ENCODE measurements at regions not wholly inside any gene's neighbourhood (a gene's known extent, or its start where the extent isn't known, plus 50 kb on each side); places are given as distances from the start of the nearest gene placed in this dataset.

DNA sequence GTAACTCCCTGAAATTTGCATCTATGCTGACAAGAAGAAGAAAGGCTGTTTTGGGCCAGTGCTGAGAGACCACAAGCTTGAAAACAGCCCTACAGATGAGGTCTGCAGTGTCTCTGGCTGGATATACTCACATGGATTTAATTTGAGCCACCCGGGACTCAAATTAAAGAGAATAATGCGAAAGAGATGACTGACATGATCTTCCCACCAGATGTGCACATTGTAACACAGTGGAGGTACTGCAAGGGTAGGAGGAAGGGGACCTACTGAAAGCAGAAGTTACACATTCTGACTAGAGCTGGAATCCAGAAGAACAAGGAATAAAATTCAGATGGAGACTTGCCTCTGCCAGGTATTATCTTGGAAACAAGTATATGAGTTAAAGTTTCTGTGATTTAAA, 728.3 kb upstream of the SGO1 start:
- no peaks in the 10 kb centered on the region for H3K9me2 ChIP-seq (ENCODE audit: insufficient read depth)
- POLR2A ChIA-PET = no interaction called here

DNA sequence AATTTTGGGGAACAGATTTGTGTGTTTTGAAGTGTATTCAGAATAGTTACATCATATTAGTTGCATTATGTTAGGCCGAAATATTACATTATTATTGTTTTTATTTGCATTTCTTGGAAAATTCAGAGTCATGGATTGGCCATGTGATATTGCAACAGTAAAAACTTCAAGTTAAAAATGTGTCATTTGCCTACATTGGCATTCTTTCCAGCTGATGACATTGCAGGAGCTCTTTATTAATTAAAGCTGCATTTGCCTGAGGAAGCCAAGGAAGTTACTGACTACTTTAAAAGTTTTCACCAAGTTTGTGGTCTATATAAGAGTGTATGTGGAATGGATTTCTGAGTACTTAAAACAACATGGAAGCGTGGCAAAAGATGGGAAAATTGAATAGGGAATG, 726.4 kb upstream of the SGO1 start:
- Histone ChIP-seq H3K9ac (ENCODE audit: low read length) (no peak overlapping the region), H3K79me2 (ENCODE audit: insufficient read depth, low read length) (no peaks in the 10 kb centered on the region), H2AFZ (ENCODE audit: low read depth, low read length, poor library complexity, severe bottlenecking) (no peak overlapping the region), H3K27me3 (ENCODE audit: insufficient read depth, low read length) (no peaks in the 10 kb centered on the region), H3K9me2 (ENCODE audit: insufficient read depth) (no peaks in the 10 kb centered on the region), H3K27ac (ENCODE audit: low read depth, low read length) (no peak overlapping the region), H3K9me3 (ENCODE audit: control insufficient read depth in 1 of 2, insufficient read depth in 1 of 2, low read depth in 1 of 2, low read length in 2 of 2) (peaks cover 15 to 23% of the 10 kb centered on the region in 2 experiments; a peak in 2 of 4 replicates), H3K36me3 (ENCODE audit: control insufficient read depth in 1 of 2, insufficient read depth in 2 of 2, low read length in 2 of 2) (no peaks in the 10 kb centered on the region), H3K4me1 (ENCODE audit: control insufficient read depth in 1 of 2, insufficient read depth in 2 of 2, low read length in 2 of 2) (no peaks in the 10 kb centered on the region), H3K4me3 (replicated peaks in 1 of 2; ENCODE audit: low read depth in 1 of 2, low read length in 2 of 2) (no peak overlapping the region), H3K4me2 (ENCODE audit: low read length) (no peak overlapping the region), H4K20me1 (ENCODE audit: insufficient read depth) (no peaks in the 10 kb centered on the region)
- ATAC-seq = no peak
- no TSS peak for BruUV-seq (replicated peaks)
- POLR2A ChIA-PET = no interaction called here
- CTCF ChIA-PET = no interaction called here
- DNase-seq (ENCODE audit: low read depth, low spot score) = no peak
- RAD21 ChIA-PET (ENCODE audit: low non-redundant PET in 1 of 2, low total read pairs in 2 of 2, uncharacterized antibody in 2 of 2, unreplicated experiment in 2 of 2) = no interaction called here
- intact Hi-C loops (cut with micrococcal nuclease) = no loop called here
- TF ChIP-seq CBX3 (IDR thresholded peaks at IDR 0.05; ENCODE audit: low read depth) = no peak
- TF ChIP-seq REST (IDR thresholded peaks at IDR 0.05; ENCODE audit: low read depth) = no peak
- TF ChIP-seq SP1 (IDR thresholded peaks at IDR 0.05; ENCODE audit: low read depth) = no peak
- TF ChIP-seq FOSL1 (IDR thresholded peaks at IDR 0.05; ENCODE audit: low read depth) = no peak
- TF ChIP-seq ZFX (IDR thresholded peaks at IDR 0.05) = no peak
- TF ChIP-seq EZH2 (IDR thresholded peaks at IDR 0.05) = no peak
- no peak for TF ChIP-seq YY1 (IDR thresholded peaks at IDR 0.05; ENCODE audit: extremely low read depth, insufficient replicate concordance, low read depth, low read length)
- no peak for TF ChIP-seq EGR1 (IDR thresholded peaks at IDR 0.05; ENCODE audit: low read depth)
- no peak for TF ChIP-seq ZNF274 (IDR thresholded peaks at IDR 0.05; ENCODE audit: low read depth, low read length)
- TF ChIP-seq, protein P1, sequence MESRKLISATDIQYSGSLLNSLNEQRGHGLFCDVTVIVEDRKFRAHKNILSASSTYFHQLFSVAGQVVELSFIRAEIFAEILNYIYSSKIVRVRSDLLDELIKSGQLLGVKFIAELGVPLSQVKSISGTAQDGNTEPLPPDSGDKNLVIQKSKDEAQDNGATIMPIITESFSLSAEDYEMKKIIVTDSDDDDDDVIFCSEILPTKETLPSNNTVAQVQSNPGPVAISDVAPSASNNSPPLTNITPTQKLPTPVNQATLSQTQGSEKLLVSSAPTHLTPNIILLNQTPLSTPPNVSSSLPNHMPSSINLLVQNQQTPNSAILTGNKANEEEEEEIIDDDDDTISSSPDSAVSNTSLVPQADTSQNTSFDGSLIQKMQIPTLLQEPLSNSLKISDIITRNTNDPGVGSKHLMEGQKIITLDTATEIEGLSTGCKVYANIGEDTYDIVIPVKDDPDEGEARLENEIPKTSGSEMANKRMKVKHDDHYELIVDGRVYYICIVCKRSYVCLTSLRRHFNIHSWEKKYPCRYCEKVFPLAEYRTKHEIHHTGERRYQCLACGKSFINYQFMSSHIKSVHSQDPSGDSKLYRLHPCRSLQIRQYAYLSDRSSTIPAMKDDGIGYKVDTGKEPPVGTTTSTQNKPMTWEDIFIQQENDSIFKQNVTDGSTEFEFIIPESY (IDR thresholded peaks at IDR 0.05; ENCODE audit: extremely low read depth, insufficient replicate concordance, low read length) = no peak
- no peak for TF ChIP-seq MAX (IDR thresholded peaks at IDR 0.05)
- no peak for TF ChIP-seq JUND (IDR thresholded peaks at IDR 0.05)

More for the DNA sequence above, 728.3 kb upstream of the SGO1 start:
- RAD21 ChIA-PET (ENCODE audit: low non-redundant PET in 1 of 2, low total read pairs in 2 of 2, uncharacterized antibody in 2 of 2, unreplicated experiment in 2 of 2) = no interaction called here
- H3K9ac ChIP-seq (ENCODE audit: low read length) = no peak overlapping the region
- H3K27ac ChIP-seq (ENCODE audit: low read depth, low read length) = no peak overlapping the region
- no peak for ATAC-seq
- CTCF ChIA-PET = no interaction called here
- no peak overlapping the region for H3K4me3 ChIP-seq (replicated peaks in 1 of 2; ENCODE audit: low read depth in 1 of 2, low read length in 2 of 2)
- TF ChIP-seq ELF1 (IDR thresholded peaks at IDR 0.05; ENCODE audit: borderline replicate concordance, low read depth) (no peak), POLR2AphosphoS5 (IDR thresholded peaks at IDR 0.05; ENCODE audit: low read depth, low read length) (no peak), CBX3 (IDR thresholded peaks at IDR 0.05; ENCODE audit: low read depth) (no peak), TCF7L2 (IDR thresholded peaks at IDR 0.05; ENCODE audit: borderline replicate concordance, extremely low read depth, insufficient read depth, insufficient read length) (no peak), SP1 (IDR thresholded peaks at IDR 0.05; ENCODE audit: low read depth) (no peak), SIN3A (IDR thresholded peaks at IDR 0.05; ENCODE audit: low read depth) (no peak), FOSL1 (IDR thresholded peaks at IDR 0.05; ENCODE audit: low read depth) (no peak), RAD21 (IDR thresholded peaks at IDR 0.05; ENCODE audit: low read depth) (no peak), EZH2 (IDR thresholded peaks at IDR 0.05) (no peak), CEBPB (IDR thresholded peaks at IDR 0.05; ENCODE audit: low read depth) (no peak), EGR1 (IDR thresholded peaks at IDR 0.05; ENCODE audit: low read depth) (no peak)
- TF ChIP-seq, protein P2, sequence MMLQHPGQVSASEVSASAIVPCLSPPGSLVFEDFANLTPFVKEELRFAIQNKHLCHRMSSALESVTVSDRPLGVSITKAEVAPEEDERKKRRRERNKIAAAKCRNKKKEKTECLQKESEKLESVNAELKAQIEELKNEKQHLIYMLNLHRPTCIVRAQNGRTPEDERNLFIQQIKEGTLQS (IDR thresholded peaks at IDR 0.05) = no peak
- H3K4me1 ChIP-seq (ENCODE audit: control insufficient read depth in 1 of 2, insufficient read depth in 2 of 2, low read length in 2 of 2) = no peaks in the 10 kb centered on the region
- no peak overlapping the region for H3K4me2 ChIP-seq (ENCODE audit: low read length)
- H2AFZ ChIP-seq (ENCODE audit: low read depth, low read length, poor library complexity, severe bottlenecking) = no peak overlapping the region
- no peak for DNase-seq (ENCODE audit: low read depth, low spot score)
- no peaks in the 10 kb centered on the region for H3K36me3 ChIP-seq (ENCODE audit: control insufficient read depth in 1 of 2, insufficient read depth in 2 of 2, low read length in 2 of 2)
- H3K27me3 ChIP-seq (ENCODE audit: insufficient read depth, low read length) = no peaks in the 10 kb centered on the region
- no TSS peak for BruUV-seq (replicated peaks)
- H3K9me3 ChIP-seq (ENCODE audit: control insufficient read depth in 1 of 2, insufficient read depth in 1 of 2, low read depth in 1 of 2, low read length in 2 of 2) = peaks cover 15 to 20% of the 10 kb centered on the region in 2 experiments; a peak in 2 of 4 replicates
- H3K79me2 ChIP-seq (ENCODE audit: insufficient read depth, low read length) = no peaks in the 10 kb centered on the region
- no peaks in the 10 kb centered on the region for H4K20me1 ChIP-seq (ENCODE audit: insufficient read depth)
- intact Hi-C loops (cut with micrococcal nuclease) = no loop called here

Measured in HCT116 (cell line).